NCI-H128 (cell line): ENCODE measurements at regions not wholly inside any gene's neighbourhood (a gene's known extent, or its start where the extent isn't known, plus 50 kb on each side); places are given as distances from the start of the nearest gene placed in this dataset.

Experiments
- DNase-seq: peaks from one replicate; lab custom pipeline; 2025; ENCODE audit not compliant: unreplicated experiment; lab: John Stamatoyannopoulos, UW

DNA sequence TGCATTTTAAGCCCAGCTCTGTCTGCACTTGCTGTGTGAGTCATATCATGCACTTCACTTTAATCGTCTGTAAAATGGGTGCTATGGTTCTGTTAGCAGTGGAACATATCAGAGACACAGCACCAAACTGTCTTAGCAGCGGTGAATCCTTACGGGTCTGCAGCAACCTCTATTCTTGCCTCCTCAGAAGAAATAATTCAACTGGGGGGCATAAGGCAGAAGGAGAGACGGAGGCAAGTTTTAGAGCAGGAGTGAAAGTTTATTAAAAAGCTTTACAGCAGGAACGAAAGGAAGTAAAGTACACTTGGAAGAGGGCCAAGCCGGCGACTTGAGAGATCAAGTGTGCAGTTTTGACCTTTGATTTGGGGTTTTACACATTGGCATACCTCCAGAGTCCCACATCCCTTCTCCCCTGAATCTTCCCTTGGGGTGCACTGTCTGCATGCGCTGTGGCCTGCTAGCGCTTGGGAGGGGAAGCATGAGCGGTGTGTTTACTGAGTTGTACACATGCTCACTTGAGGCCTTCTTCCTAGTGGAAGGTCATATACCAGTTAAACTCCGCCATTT is 109.8 kb downstream of the DDX1 start:
- DNase-seq, result no peak

DNA sequence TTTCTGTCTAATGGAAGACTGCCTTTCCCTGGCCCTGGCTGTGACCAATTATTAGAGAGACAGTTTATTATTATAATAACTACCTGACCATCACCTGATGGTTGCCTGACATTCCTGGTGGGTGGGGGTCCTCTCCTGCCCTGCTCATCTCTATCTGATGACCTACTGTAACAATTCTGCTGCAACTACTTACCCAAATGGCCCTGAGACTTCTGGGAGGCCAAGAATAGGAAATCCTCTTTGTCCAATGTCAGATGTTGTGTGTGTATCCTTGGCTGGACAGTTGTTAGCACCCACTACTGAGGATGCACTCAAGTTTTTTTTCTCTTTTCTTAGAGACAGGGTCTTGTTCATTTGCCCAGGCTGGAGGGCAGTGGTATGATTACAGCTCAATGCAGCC is 110.3 kb downstream of the DDX1 start:
- DNase-seq, result no peak

DNA sequence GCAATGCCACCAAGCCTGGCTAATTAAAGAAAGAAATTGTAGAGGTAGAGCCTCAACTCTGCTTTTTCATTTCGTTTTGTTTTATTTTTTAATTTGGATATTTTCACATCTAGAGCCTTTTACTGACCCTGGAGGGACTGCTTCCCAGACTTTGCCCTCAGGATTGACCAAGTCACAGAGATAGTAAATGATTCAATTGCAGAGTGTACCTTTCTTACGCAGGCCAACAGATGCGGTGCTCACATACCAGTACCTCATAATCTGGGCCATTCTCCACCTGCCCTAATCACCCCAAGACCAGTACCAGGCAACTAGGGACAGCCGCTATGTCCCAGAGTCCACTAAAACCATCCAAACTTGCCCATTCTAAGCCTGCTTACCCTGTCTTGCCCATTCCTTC is 110.8 kb downstream of the DDX1 start:
- no peak for DNase-seq

DNA sequence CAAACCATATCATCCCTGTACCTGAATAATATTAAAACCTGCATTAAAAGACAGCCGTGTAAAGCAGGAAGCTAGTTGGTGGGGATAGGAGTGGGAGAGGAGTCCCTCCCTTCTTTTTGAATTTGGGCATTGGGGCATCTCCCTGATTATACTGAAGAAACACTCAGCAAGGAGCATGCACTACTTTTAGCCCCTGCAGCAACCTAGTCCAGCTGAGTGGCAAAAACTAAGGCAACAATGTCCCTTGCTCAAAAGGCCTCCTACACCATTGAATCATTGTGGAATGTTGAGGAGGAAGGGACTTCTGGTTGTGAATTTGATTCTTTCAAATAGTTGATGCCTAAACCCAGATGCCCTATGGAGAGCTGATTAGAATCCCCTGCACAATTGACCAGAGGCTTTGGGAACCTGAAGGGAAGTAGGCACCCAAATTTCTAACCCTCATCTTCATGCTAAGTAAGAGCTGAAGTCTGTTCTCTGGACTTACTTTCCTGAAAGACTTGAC is 111.7 kb downstream of the DDX1 start:
- no peak for DNase-seq

DNA sequence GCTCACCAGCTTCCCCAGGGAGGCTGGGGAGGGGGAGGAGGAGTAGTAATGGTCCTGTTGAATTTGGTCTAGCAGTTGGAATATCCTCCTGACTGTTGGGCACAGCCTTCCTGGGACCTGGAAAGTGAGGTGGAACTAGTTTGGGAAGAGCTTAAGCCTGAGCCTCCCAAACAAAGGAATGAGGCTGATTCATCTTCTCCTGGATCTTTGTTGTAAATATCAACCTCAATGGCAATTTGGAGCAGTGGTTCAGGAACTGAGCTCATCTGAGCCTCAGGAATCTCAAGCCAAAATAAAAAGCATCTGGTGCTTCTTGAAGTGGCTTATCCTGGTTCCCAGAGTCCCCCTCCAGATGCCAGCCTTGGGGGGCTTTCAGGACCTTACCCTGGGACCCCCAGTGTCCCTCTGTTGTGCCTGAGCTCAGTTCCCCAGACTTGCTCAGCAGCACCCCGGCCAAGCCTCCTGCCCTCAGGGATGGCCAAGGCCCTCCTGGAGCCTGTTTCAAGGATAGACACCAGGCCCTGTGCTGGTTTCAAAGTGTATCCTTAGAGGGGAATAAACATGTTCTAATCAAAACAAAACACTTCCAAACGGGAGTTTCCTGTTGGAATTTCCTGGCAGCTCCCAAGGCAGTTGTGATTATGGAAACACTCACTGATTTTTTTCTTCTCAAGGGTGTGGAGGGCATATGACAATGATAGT is 112.6 kb downstream of the DDX1 start:
- no peak for DNase-seq

DNA sequence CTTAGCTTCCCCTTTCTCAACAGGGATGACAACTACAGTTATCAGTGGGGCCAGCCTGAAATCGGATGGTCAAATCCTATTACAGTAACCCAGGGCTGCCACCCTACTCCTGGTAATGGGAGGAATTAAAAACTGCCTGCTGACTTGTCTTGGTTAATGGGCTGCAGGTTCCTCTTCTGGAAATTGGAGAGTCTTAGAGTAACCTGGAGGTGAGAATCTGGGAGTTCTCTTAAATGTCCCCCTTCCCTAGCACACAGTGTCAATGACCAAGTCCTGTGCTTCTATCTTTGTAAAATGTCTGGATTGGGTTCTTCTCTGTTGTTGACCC is 113.1 kb downstream of the DDX1 start:
- DNase-seq, result no peak

DNA sequence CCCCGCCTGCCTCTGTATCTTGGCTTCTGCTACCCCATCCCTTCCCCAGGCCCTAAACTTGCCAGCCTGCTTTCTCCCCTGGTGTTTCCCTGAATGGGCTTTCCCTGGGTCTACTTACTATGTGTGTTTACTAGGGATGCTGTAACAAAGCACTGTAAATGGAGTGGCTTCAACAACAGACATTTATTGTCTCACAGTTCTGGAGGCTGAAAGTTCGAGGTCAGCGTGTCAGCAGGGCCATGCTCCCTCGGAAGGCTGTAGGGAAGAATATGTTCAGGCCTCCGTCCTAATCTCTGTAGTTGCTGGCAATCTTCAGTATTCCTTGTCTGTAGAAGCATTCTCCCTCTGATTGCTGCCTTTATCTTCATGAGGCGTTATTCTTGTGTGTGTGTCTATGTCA is 113.6 kb downstream of the DDX1 start:
- no peak for DNase-seq

DNA sequence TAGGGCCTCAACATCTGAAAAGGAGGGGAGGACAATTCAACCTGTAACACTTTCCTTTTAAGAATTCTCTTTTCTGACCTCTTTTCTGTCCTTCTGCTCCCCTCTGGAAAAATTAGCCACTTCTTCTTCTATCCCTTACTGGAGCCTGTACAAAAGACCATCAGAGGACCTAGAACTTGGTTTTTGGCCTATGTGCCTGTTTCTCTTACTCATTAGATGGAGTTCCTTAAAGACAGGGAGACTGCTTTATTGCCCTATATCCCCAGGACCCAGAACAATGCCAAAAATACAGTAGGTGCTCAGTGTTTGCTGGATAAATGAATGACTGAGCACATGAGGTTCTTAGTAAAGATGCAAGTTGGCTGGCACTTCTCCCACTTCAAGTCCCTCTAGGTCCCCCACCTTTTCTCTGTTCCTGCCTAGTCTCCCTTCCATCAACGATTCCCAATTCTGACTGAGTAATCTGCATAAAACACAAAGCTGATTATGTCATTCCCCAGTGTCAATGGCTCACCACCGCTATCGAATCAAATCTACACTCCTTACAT is 114.2 kb downstream of the DDX1 start:
- DNase-seq, result no peak

DNA sequence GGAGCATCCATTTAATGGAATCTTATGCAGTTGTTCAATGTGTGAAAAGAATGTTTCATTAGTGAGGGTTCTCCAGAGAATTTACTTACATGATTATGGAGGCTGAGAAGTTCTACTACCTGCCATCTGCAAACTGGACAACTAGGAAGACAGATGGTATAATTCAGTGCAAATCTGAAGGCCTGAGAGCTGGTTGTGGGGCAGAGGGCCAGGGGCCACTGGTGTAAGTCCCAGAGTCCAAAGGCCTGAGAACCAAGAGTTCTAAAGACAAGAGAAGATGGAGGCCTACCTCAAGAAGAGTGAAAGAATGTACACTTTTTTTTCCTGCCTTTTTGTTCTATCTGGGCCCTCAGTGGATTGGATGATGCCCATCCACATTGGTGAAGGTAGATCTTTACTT is 114.8 kb downstream of the DDX1 start:
- no peak for DNase-seq

DNA sequence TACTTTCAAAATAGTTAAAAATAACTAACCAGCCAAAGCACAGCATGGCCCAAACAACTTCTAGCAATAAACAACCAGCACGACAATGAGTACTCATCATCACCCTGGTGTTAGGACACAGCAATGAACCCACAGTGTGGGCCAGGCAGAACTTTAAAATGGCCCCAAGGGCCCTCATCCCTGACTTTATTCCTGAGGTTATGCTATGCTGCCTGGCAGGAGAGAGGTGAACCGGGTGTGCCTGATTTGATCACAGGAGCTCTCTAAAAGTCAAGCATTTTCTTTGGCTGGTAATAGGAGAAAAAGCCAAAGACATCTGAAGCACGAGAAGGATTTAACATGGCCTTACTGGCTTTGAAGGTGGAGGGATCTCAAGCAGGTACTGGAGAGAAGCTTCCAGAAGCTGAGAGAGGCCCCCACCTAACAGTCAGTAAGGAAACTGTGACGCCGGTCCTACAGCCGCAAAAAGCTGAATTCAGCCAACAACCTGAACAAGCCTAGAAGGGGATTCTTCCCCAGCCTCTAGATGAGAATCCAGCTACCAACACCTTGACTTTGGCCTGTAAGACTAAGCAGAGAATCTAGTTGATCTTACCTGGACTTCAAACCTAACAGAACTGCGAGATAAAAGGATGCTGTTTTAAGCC is 115.4 kb downstream of the DDX1 start:
- no peak for DNase-seq

DNA sequence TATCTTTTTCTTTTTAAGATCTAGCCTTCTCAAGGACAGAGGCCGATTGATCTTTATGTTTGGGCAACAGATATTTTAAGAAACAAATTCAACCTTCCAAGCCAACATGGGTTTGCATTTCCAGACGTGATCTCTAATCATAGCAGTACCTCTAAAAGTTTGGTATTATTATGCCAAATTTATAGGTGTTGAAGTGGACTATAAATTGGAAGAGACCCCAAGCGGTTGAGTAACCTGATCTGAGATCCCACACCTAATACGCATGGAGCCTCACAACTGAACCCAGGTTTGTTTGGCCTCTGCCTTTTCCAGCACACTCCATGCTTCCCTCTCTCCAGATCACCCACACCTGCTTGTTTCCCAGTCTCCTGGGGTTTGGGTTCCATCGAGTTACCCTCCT is 116.5 kb downstream of the DDX1 start:
- no peak for DNase-seq

DNA sequence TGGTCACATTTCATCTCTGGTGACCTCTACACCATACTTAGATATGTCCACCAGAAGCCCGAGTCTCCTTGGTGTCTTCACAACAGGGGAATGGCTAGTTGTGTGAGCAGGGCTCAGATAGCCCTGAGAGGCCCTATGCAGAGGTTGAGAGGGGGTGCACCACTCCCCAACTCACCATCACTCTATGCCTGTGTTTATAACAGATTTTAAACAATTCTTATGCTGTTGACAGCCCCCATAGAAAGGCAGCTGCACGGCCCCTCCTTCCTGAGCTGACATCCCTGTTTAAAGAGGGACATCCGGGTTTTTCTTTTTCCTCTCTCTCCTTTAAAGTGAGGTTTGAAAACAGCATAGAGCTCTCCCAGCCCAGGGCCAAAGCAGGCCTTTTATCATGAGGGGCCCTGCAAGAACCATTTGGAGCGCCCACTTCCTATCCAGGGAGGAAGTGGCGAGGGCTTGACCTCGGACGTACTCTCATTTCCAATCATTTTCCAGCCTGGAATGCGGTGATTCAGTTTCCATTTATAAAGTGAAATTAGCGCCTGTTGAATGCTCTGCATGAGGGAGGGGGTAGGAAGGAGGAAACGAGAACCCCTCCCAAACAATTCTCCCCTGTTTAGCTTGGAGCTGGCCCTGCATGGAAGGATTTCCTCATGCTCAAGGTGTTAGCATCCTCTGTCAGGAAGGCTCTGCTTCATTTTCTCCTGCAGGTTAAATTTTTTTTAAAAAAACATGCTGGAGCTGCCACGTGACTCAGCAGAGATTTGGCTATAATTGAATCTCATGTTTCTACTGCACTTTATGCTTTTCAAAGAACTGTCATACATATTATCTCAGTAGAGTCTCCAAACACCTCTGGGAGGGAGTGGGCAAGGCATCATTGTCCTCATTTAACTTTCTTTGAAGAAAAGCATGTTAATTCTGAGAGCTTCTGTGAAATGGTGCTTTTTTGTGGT is 117.5 kb downstream of the DDX1 start:
- DNase-seq, result no peak

DNA sequence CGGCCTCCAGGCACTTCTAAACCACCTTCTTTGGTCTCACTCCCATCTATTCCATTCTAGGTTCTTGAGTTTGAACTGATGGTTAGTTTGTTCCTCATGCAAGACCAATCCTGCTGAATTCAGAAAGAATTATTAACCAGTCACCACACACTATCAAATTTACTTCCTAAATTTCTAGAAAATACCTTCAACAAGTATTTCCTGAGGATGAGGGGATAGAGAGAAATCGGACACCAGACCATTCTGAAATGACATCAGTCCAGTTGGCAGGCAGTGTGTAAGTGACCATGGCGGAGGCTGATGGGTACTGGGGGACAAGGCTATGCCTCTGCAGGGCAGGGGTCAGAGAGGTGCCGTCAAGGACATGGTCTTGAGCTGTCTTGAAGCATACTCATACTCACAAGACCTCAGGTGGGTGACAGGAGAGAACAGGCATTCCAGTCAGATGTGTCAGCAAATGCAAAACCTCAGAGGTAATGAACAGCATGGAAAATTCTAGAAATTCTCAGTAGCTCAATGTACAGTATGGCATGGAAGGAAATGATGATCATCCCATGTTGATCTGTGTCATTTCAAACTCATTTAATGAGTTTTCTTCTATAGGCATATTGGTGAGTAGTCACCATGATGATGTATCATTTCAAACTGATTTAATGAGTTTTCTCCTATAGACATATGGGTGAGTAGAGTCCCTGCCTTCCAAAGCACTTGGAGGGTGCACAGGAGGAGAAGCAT is 119.6 kb downstream of the DDX1 start:
- no peak for DNase-seq

DNA sequence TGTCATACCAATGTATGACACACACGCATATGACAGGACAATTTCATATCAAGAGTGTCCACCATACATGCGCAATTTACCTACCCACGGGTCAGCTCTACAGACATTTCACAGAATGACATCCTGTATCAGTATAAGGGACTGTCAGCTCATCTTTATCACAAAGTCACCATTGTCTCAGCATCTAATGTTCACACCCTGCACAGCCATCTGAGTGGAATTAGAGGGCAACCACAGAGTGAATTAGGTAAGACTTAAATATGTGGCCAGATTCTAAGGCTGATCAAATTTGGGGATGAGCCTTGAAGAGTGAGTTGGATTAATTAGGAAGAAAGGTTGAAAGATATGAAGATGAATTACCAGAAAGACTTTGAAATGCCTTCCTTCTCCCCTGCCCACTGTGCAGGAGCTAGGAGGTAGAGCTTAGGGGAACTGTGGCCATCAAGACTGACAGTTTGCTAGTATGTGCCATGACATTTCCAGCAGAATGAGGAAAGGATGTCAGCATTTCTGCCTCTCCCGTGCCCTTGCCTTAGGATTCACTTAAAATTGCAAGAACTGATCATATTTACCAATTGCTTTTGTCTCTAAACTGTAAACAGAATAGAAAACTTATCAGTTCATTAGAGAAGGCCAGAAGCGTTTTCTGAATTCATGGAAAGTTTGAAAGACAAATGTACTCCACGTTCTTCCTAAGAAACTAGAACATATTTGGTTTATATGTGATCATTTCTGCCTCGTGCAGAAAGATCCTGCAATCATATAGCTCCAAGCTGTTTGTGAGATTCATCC is 121.1 kb downstream of the DDX1 start:
- no peak for DNase-seq

DNA sequence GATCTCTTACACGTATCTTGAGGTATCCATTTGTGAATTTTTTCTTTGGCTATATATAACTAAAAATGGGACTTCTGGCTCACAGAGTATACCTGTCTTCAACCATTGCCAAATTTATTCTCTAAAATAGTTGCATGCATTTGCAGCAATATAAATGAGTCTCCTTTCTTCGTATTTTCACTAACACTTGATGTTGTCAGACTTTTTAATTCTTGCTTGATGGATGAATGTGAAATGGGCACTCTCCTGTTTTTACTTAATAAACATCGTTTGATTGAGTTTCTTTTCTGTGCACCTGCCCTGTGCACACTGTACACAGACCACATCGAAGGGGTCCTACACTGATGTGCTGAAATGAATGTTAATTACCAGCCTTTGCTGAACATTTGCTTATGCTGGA is 121.8 kb downstream of the DDX1 start:
- no peak for DNase-seq

DNA sequence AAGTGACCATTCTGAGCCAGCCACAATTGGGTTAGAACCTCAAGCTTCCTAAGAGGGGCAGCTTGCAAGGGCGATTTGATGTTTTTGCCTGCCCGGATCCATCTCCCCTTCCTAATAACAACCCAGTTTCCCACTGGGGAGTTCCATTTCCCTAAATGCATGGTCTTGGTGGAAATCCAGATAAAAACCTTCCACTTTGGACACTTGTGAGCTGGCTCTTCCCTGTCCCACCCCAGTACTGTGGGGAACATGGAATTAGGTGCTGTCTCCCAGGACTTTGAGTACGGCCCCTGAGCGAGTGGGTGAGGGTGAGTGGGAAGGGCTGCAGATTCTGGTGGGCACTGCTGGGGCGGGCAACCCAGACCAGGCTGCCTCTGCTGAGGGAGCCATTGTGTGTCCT is 122.3 kb downstream of the DDX1 start:
- no peak for DNase-seq

DNA sequence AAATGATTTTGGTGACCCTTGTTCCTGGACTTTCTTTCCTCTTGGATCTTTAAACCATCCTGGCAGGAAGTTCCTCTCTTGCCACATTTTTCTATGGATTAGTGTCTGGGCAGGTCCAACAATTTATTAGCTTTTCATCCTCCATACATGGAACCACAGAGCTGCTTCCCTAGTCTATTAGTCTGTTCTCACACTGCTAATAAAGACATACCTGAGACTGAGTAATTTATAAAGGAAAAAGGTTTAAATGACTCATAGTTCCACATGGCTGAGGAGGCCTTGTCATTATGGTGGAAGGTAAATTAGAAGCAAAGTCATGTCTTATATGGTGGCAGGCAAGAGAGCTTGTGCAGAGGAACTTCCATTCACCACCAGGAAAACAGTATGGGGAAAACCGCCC is 122.9 kb downstream of the DDX1 start:
- DNase-seq, result no peak

DNA sequence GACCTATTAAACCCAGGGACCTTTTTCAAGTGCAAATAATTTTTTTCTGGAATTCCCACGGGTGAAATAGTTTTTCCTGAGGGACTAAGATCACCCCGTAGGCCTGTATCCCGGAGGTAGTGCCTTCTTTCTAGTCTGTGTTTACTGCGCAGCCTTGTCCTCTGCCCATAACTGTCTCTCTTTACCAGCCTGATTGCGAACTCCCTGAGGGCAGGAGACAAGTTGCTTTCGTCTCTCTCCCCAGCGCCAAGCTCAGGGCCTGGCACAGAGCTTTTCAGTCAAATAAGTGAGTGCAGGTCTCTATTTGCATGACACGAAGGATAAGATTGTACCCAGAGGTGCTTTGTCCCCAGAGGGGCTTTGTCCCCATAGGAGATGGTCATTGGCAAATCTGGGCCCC is 123.9 kb downstream of the DDX1 start:
- DNase-seq, result no peak

DNA sequence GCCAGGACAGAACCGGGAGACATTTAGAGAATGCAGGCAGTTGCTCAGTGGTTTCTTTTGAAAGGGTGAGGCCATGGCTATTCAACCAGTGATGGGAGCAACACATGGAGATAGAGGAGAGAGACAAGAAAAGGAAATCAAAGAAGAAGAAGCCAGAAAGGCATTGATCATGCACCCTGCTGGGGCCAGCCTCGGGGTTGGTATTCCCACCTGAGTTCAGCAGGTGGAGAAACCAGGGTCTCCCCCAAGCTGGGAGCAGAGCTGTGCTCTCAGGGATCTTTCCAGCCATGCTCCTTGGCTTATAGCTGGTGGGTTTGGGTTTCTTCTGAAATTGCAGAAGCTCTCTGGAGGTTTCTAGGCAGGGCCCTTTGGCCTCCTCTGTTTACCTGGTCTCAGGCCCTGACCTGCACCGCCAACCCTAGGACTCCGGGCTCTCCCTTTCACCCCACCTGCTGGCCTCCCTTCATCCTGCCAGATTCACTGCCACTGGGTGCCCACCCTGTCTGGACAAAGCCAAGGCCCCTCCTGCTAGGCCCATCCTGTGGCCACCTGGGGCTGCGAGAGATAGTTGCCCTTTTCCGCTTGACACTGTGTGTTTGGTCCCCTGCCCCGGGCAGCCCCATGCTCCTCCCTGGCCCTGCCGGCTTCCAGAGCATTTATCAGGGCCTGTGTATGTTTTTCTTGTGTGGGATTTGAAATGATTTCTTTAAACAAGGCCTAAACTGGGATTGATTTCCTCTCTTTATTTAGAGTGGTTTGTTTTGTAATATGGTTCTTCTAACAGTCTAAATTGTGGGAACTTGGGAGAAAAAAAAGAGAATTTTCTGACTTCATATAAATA is 126.7 kb downstream of the DDX1 start:
- no peak for DNase-seq
